Upper lobe of left lung (tissue), 6 donors: ENCODE measurements at regions not wholly inside any gene's neighbourhood (a gene's known extent, or its start where the extent isn't known, plus 50 kb on each side); places are given as distances from the start of the nearest gene placed in this dataset.
A peak's percentile ranks its signal among the peaks of the same experiment; 100 is the strongest.

ENCODE experiments used
- ATAC-seq, 2 donors: fragments of 200-7000 bp; cut with Tn5 transposase; one replicate each; pipeline ENCODE4 v1.9.1; 2022; ENCODE audit warnings: mild to moderate bottlenecking in 2 of 2, moderate library complexity in 2 of 2; ENCODE audit not compliant: low FRiP score in 2 of 2
- DNase-seq, 2 donors: peaks; one replicate each; pipeline ENCODE4 v3.0.0-alpha.2; 2019 to 2020
- H3K27ac ChIP-seq, 4 donors: fragments of 200-600 bp; sonication (generic); one replicate each; pipeline ENCODE4 v1.5.1; 2016 to 2019
- H3K27me3 ChIP-seq, 4 donors: fragments of 200-600 bp; sonication (generic); one replicate each; pipeline ENCODE4 v1.5.1; 2017 to 2019
- H3K36me3 ChIP-seq, 4 donors: fragments of 200-600 bp; sonication (generic); one replicate each; pipeline ENCODE4 v1.5.1; 2016 to 2019
- H3K4me1 ChIP-seq, 4 donors: fragments of 200-600 bp; sonication (generic); one replicate each; pipeline ENCODE4 v1.5.1; 2018 to 2019
- H3K4me3 ChIP-seq, 4 donors: fragments of 200-600 bp; sonication (generic); one replicate each; pipeline ENCODE4 v1.5.1; 2017 to 2019; ENCODE audit warnings: mild to moderate bottlenecking in 2 of 4, moderate library complexity in 1 of 4
- H3K9me3 ChIP-seq, 4 donors: fragments of 200-600 bp; sonication (generic); one replicate each; pipeline ENCODE4 v1.5.1; 2018 to 2019
- CTCF ChIP-seq, 6 experiments: fragments of 450-650 bp in 4 of 6; fragments of 200-600 bp in 2 of 6; sonication (generic) in 2 of 6; IDR thresholded peaks; one replicate each; pipeline ENCODE4 v1.5.1; 2016 to 2019; ENCODE audit warnings: antibody characterized with exemption in 6 of 6
- EP300 ChIP-seq, 4 donors: sonication (generic); formaldehyde crosslinking; IDR thresholded peaks; one replicate each; pipeline ENCODE4 v1.5.1; 2017; ENCODE audit warnings: antibody characterized with exemption in 4 of 4, control low read depth in 2 of 4
- POLR2A ChIP-seq, 4 donors: fragments of 450-650 bp; IDR thresholded peaks; one replicate each; pipeline ENCODE4 v1.5.1; 2016 to 2017; ENCODE audit warnings: antibody characterized with exemption in 4 of 4, mild to moderate bottlenecking in 2 of 4
- POLR2AphosphoS5 ChIP-seq, 2 donors: sonication (generic); formaldehyde crosslinking; IDR thresholded peaks; one replicate each; pipeline ENCODE4 v1.5.1; 2017; ENCODE audit warnings: antibody characterized with exemption in 2 of 2
- WGBS, 2 donors: methylation state at CpG; one replicate each; pipeline ENCODE4 v1.1.5; 2017 to 2018; 5-methylcytosine and 5-hydroxymethylcytosine counted together
- donor health status: DM: no; HTN: no; CAD: no; lungs with moderate emphysema.
- donor health status: DM: no; HTN: yes; CAD: no; lungs with severe emphysema.

- Histone ChIP-seq H3K27ac (no peak overlapping the region), H3K9me3 (no peaks in the 10 kb centered on the region), H3K4me1 (no peaks in the 10 kb centered on the region), H3K27me3 (peaks cover 0 to 4% (median 0%) of the 10 kb centered on the region in 4 donors), H3K36me3 (no peaks in the 10 kb centered on the region), H3K4me3 (no peak overlapping the region)
- DNase-seq = no peak
- ATAC-seq = no peak
- TF ChIP-seq POLR2AphosphoS5 (IDR thresholded peaks at IDR 0.05) = no peak
- no peak for TF ChIP-seq EP300 (IDR thresholded peaks at IDR 0.05)
- no peak for TF ChIP-seq CTCF (IDR thresholded peaks at IDR 0.05)
- no peak for TF ChIP-seq POLR2A (IDR thresholded peaks at IDR 0.05)
- 88 to 92% methylated on average over 16 to 34 of the region's 34 CpGs for WGBS, 2 donors
Measured at GRCh38 chr22:49298834-49299750, 528.6 kb downstream of the BRD1 start.

- Histone ChIP-seq H3K4me3 (no peak overlapping the region), H3K27me3 (no peaks in the 10 kb centered on the region), H3K36me3 (no peaks in the 10 kb centered on the region), H3K9me3 (peaks cover 0 to 7% (median under 1%) of the 10 kb centered on the region in 4 donors), H3K4me1 (no peaks in the 10 kb centered on the region), H3K27ac (no peak overlapping the region)
- ATAC-seq (no peak), DNase-seq (peak in 1 of 2 donors; percentile 58)
- 67 to 69% methylated on average over 35 to 39 of the region's 39 CpGs for WGBS, 2 donors
- TF ChIP-seq POLR2A (IDR thresholded peaks at IDR 0.05) (no peak), EP300 (IDR thresholded peaks at IDR 0.05) (no peak), POLR2AphosphoS5 (IDR thresholded peaks at IDR 0.05) (no peak), CTCF (IDR thresholded peaks at IDR 0.05) (no peak)
Measured at GRCh38 chr22:49297871-49298721, 529.6 kb downstream of the BRD1 start.

- no peaks in the 10 kb centered on the region for H3K27me3 ChIP-seq
- H3K9me3 ChIP-seq = peaks cover 0 to 13% (median 2%) of the 10 kb centered on the region in 4 donors
- 87 to 90% methylated on average over 4 to 27 of the region's 27 CpGs for WGBS, 2 donors
- no peak for ATAC-seq
- no peak overlapping the region for H3K4me3 ChIP-seq
- peak in 1 of 2 donors; percentile 50 for DNase-seq
- H3K27ac ChIP-seq = no peak overlapping the region
- H3K4me1 ChIP-seq = no peaks in the 10 kb centered on the region
- TF ChIP-seq CTCF (IDR thresholded peaks at IDR 0.05) = no peak
- no peak for TF ChIP-seq EP300 (IDR thresholded peaks at IDR 0.05)
- no peak for TF ChIP-seq POLR2A (IDR thresholded peaks at IDR 0.05)
- TF ChIP-seq POLR2AphosphoS5 (IDR thresholded peaks at IDR 0.05) = no peak
- no peaks in the 10 kb centered on the region for H3K36me3 ChIP-seq
Measured at GRCh38 chr22:49297286-49297870, 530.3 kb downstream of the BRD1 start.

- no peak for ATAC-seq
Measured at GRCh38 chr22:49296561-49296960, 531.1 kb downstream of the BRD1 start.

More at GRCh38 chr22:49296561-49296960, 531.1 kb downstream of the BRD1 start:
- Histone ChIP-seq H3K4me1 (no peaks in the 10 kb centered on the region), H3K27me3 (no peaks in the 10 kb centered on the region), H3K27ac (no peak overlapping the region), H3K36me3 (no peaks in the 10 kb centered on the region), H3K4me3 (no peak overlapping the region), H3K9me3 (peaks cover 0 to 13% (median 2%) of the 10 kb centered on the region in 4 donors)
- TF ChIP-seq CTCF (IDR thresholded peaks at IDR 0.05) (no peak), EP300 (IDR thresholded peaks at IDR 0.05) (no peak), POLR2A (IDR thresholded peaks at IDR 0.05) (no peak), POLR2AphosphoS5 (IDR thresholded peaks at IDR 0.05) (no peak)
- 81 to 90% methylated on average over 10 to 11 of the region's 11 CpGs for WGBS, 2 donors
- DNase-seq = peak in 1 of 2 donors; percentile 54
